GM12878 (cell line): ENCODE measurements at regions not wholly inside any gene's neighbourhood (a gene's known extent, or its start where the extent isn't known, plus 50 kb on each side); places are given as distances from the start of the nearest gene placed in this dataset.

ENCODE experiments used
- SMC3 ChIP-seq: IDR thresholded peaks from 2 replicates; pipeline ENCODE4 v1.6.1; 2011; ENCODE audit warnings: low read length, improper control_type of control experiment, borderline replicate concordance
- TAF1 ChIP-seq: IDR thresholded peaks from 2 replicates; pipeline ENCODE4 v1.6.1; 2011; ENCODE audit warnings: mild to moderate bottlenecking, low read depth, low read length, borderline replicate concordance

- TF ChIP-seq SMC3 (no peak), TAF1 (no peak)
Observed at GRCh38 chrX:155774387-155774786, 106.8 kb upstream of the VAMP7 start.
